Sigmoid colon (tissue), 4 donors: ENCODE measurements at regions not wholly inside any gene's neighbourhood (a gene's known extent, or its start where the extent isn't known, plus 50 kb on each side); places are given as distances from the start of the nearest gene placed in this dataset.

ENCODE experiments used
- EP300 ChIP-seq, 4 donors: sonication (generic); formaldehyde crosslinking; IDR thresholded peaks; one replicate each; pipeline ENCODE4 v1.6.1; 2017; ENCODE audit warnings: antibody characterized with exemption in 4 of 4
- POLR2A ChIP-seq, 2 donors: fragments of 450-650 bp; IDR thresholded peaks; one replicate each; pipeline ENCODE4 v1.6.1; 2016; ENCODE audit warnings: antibody characterized with exemption in 2 of 2, mild to moderate bottlenecking in 2 of 2, moderate library complexity in 2 of 2

DNA sequence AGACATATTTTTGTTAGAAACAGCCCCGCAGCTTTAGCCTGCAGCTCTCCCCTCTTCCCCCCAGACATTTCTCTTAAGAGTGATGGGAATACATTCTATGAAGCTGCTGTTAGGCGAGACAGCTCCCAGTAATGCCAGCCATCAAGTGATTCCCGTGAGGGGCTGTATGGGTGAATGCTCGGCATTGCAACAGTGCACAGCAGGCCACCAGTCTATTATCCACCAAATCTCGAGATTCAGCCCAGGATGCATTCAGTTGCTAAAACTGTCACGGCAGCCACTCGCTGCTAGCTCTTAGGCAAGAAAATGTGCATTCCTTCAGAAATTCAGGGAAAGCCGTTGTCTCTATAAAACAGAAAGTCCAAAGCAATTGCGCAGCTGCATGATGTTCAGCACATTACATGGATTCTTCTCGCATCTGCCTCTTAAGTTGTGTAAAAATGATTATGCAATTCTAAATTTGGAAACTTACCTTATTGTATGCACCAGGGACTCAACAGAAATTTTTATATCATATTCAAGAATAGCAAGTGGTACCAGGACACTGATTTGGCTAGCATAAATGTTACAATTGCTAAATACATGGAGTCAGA lies 211.3 kb upstream of the ARL4C start:
- TF ChIP-seq POLR2A (IDR thresholded peaks at IDR 0.05) (no peak), EP300 (IDR thresholded peaks at IDR 0.05) (no peak)
